Kidney epithelial cell (primary cell): ENCODE measurements at regions not wholly inside any gene's neighbourhood (a gene's known extent, or its start where the extent isn't known, plus 50 kb on each side); places are given as distances from the start of the nearest gene placed in this dataset.
"Not testable (repeated sequence)": the region's sequence is repeated elsewhere in the genome, so short reads cannot be mapped to it uniquely, and the experiment has no call there.

Experiments
- DNase-seq: peaks from one replicate; pipeline ENCODE4 v3.0.0-alpha.2; 2010; ENCODE audit warnings: low read depth
- H3K27me3 ChIP-seq: 2 replicates; pipeline ENCODE4 v1.6.0; 2011; ENCODE audit warnings: low read length; ENCODE audit not compliant: control insufficient read depth, insufficient read depth
- H3K36me3 ChIP-seq: 2 replicates; pipeline ENCODE4 v1.5.1; 2011; ENCODE audit warnings: low read length; ENCODE audit not compliant: control insufficient read depth, insufficient read depth
- H3K4me3 ChIP-seq: 2 replicates; pipeline ENCODE4 v1.5.1; 2011; ENCODE audit warnings: low read depth, mild to moderate bottlenecking, control low read depth, low read length
- CTCF ChIP-seq: IDR thresholded peaks from 2 replicates; pipeline ENCODE4 v1.5.1; 2011; ENCODE audit warnings: mild to moderate bottlenecking, moderate library complexity, low read length, control low read depth, inconsistent platforms; ENCODE audit not compliant: insufficient read depth, poor library complexity, severe bottlenecking

GRCh38 chr10:28996345-28996744 lies 292.5 kb upstream of the LYZL1 start:
- no peak overlapping the region for H3K4me3 ChIP-seq
- no peak for DNase-seq
- no peaks in the 10 kb centered on the region for H3K36me3 ChIP-seq
- no peak for TF ChIP-seq CTCF
- no peaks in the 10 kb centered on the region for H3K27me3 ChIP-seq

GRCh38 chr10:28996947-28997551 lies 291.8 kb upstream of the LYZL1 start:
- DNase-seq: no peak
- no peak overlapping the region for H3K4me3 ChIP-seq
- H3K36me3 ChIP-seq: no peaks in the 10 kb centered on the region
- H3K27me3 ChIP-seq: no peaks in the 10 kb centered on the region
- TF ChIP-seq CTCF: no peak

GRCh38 chr10:28997734-28998133 lies 291.1 kb upstream of the LYZL1 start:
- no peak for DNase-seq
- H3K4me3 ChIP-seq: no peak overlapping the region
- no peak for TF ChIP-seq CTCF
- H3K36me3 ChIP-seq: no peaks in the 10 kb centered on the region
- no peaks in the 10 kb centered on the region for H3K27me3 ChIP-seq

GRCh38 chr10:29001801-29002200 lies 287.1 kb upstream of the LYZL1 start:
- H3K27me3 ChIP-seq: no peaks in the 10 kb centered on the region
- no peak for TF ChIP-seq CTCF
- no peak for DNase-seq
- no peak overlapping the region for H3K4me3 ChIP-seq
- no peaks in the 10 kb centered on the region for H3K36me3 ChIP-seq

GRCh38 chr10:29003014-29003413 lies 285.9 kb upstream of the LYZL1 start:
- not testable (repeated sequence) for H3K4me3 ChIP-seq, H3K27me3 ChIP-seq, DNase-seq, H3K36me3 ChIP-seq

- no peak for TF ChIP-seq CTCF
- Histone ChIP-seq H3K36me3 (no peaks in the 10 kb centered on the region), H3K27me3 (no peaks in the 10 kb centered on the region), H3K4me3 (no peak overlapping the region)
- no peak for DNase-seq
These were observed 282.9 kb upstream of the LYZL1 start for GRCh38 chr10:29005988-29006387.
